ENCODE measurements at regions not wholly inside any gene's neighbourhood (a gene's known extent, or its start where the extent isn't known, plus 50 kb on each side); places are given as distances from the start of the nearest gene placed in this dataset.

DNA sequence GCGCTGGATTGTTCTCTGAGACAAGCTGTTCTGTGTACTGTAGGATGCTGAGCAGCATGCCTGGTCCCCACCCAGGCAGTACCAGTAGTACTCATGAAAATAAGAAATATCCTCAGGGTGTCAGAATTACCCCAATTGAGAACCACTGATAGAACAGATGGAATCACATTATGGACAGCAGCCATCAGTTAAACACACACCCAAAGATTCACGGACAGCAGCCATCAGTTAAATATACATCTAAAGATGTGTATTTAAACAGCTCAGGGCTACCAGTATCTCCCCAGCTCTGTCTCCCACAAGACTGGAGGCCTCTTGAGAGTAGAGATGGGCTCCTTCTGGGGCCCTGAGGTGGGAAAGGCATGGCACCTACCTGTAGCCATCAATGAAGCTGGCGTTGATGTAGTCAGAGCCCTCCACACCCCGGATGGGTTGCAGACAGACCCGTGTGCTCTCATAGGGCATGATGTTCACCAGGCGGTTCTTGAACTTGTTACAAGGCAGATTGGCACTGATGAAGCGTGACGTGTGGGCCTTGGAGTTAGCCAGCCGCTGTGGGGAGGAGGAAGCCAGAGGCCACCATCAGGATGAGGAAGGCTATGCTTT is 129.3 kb downstream of the PTPRS start:
- TF ChIP-seq, protein P1, sequence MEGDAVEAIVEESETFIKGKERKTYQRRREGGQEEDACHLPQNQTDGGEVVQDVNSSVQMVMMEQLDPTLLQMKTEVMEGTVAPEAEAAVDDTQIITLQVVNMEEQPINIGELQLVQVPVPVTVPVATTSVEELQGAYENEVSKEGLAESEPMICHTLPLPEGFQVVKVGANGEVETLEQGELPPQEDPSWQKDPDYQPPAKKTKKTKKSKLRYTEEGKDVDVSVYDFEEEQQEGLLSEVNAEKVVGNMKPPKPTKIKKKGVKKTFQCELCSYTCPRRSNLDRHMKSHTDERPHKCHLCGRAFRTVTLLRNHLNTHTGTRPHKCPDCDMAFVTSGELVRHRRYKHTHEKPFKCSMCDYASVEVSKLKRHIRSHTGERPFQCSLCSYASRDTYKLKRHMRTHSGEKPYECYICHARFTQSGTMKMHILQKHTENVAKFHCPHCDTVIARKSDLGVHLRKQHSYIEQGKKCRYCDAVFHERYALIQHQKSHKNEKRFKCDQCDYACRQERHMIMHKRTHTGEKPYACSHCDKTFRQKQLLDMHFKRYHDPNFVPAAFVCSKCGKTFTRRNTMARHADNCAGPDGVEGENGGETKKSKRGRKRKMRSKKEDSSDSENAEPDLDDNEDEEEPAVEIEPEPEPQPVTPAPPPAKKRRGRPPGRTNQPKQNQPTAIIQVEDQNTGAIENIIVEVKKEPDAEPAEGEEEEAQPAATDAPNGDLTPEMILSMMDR (conservative IDR thresholded peaks at IDR 0.05) = no peak
- TF ChIP-seq ZFX (IDR thresholded peaks at IDR 0.05) = no peak

Data from C4-2B (cell line).